ENCODE measurements at regions not wholly inside any gene's neighbourhood (a gene's known extent, or its start where the extent isn't known, plus 50 kb on each side); places are given as distances from the start of the nearest gene placed in this dataset.

- H3K4me1 ChIP-seq (ENCODE audit: control insufficient read depth in 5 of 5, insufficient read depth in 5 of 5, low read length in 5 of 5) = no peaks in the 10 kb centered on the region
- H3K4me3 ChIP-seq = no peak overlapping the region
- DNase-seq (no peak), ATAC-seq (ENCODE audit: insufficient read depth, low FRiP score) (no peak)
- no peak overlapping the region for H3K9ac ChIP-seq (ENCODE audit: insufficient read depth in 1 of 2, low read length in 2 of 2)
- H3K27me3 ChIP-seq (ENCODE audit: control insufficient read depth in 3 of 3, insufficient read depth in 3 of 3, low read length in 2 of 3) = no peaks in the 10 kb centered on the region
- no peak for TF ChIP-seq CTCF (IDR thresholded peaks at IDR 0.05; ENCODE audit: control extremely low read depth, extremely low read depth)
- no peak overlapping the region for H3K27ac ChIP-seq (ENCODE audit: low read depth in 1 of 2, low read length in 1 of 2)
- no peaks in the 10 kb centered on the region for H3K9me3 ChIP-seq (ENCODE audit: control insufficient read depth in 4 of 4, insufficient read depth in 3 of 4, low read length in 3 of 4)
- H3K36me3 ChIP-seq (ENCODE audit: control insufficient read depth in 4 of 4, insufficient read depth in 4 of 4, low read length in 4 of 4) = no peaks in the 10 kb centered on the region
- WGBS, 2 donors = 72 to 78% methylated on average over 1 of the region's 1 CpG
These were observed 1596.6 kb downstream of the SI start for GRCh38 chr3:163481738-163482137.

GRCh38 chr3:163476179-163476578 is 1602.1 kb downstream of the SI start:
- no peak overlapping the region for H3K27ac ChIP-seq (ENCODE audit: low read depth in 1 of 2, low read length in 1 of 2)
- TF ChIP-seq CTCF (IDR thresholded peaks at IDR 0.05; ENCODE audit: control extremely low read depth, extremely low read depth) = no peak
- no peaks in the 10 kb centered on the region for H3K4me1 ChIP-seq (ENCODE audit: control insufficient read depth in 5 of 5, insufficient read depth in 5 of 5, low read length in 5 of 5)
- no peaks in the 10 kb centered on the region for H3K36me3 ChIP-seq (ENCODE audit: control insufficient read depth in 4 of 4, insufficient read depth in 4 of 4, low read length in 4 of 4)
- H3K4me3 ChIP-seq = no peak overlapping the region
- WGBS, 2 donors = 42 to 62% methylated on average over 2 of the region's 2 CpGs
- DNase-seq (peak in 2 of 3 donors; percentile 6 to 25), ATAC-seq (ENCODE audit: insufficient read depth, low FRiP score) (no peak)
- H3K9ac ChIP-seq (ENCODE audit: insufficient read depth in 1 of 2, low read length in 2 of 2) = no peak overlapping the region
- no peaks in the 10 kb centered on the region for H3K9me3 ChIP-seq (ENCODE audit: control insufficient read depth in 4 of 4, insufficient read depth in 3 of 4, low read length in 3 of 4)
- peaks cover 0 to 4% (median 0%) of the 10 kb centered on the region in 3 donors for H3K27me3 ChIP-seq (ENCODE audit: control insufficient read depth in 3 of 3, insufficient read depth in 3 of 3, low read length in 2 of 3)

- Histone ChIP-seq H3K36me3 (ENCODE audit: control insufficient read depth in 4 of 4, insufficient read depth in 4 of 4, low read length in 4 of 4) (no peaks in the 10 kb centered on the region), H3K4me1 (ENCODE audit: control insufficient read depth in 5 of 5, insufficient read depth in 5 of 5, low read length in 5 of 5) (no peaks in the 10 kb centered on the region), H3K9ac (ENCODE audit: insufficient read depth in 1 of 2, low read length in 2 of 2) (no peak overlapping the region), H3K4me3 (no peak overlapping the region), H3K9me3 (ENCODE audit: control insufficient read depth in 4 of 4, insufficient read depth in 3 of 4, low read length in 3 of 4) (no peaks in the 10 kb centered on the region), H3K27ac (ENCODE audit: low read depth in 1 of 2, low read length in 1 of 2) (no peak overlapping the region), H3K27me3 (ENCODE audit: control insufficient read depth in 3 of 3, insufficient read depth in 3 of 3, low read length in 2 of 3) (peaks cover 0 to 4% (median 0%) of the 10 kb centered on the region in 3 donors)
- no peak for ATAC-seq (ENCODE audit: insufficient read depth, low FRiP score)
- TF ChIP-seq CTCF (IDR thresholded peaks at IDR 0.05; ENCODE audit: control extremely low read depth, extremely low read depth) = no peak
- WGBS, 2 donors = 76 to 91% methylated on average over 1 of the region's 1 CpG
- DNase-seq = no peak
These were observed 1603.5 kb downstream of the SI start for GRCh38 chr3:163474766-163475165.

Data from lung (tissue), 11 donors.